H1 (cell line): ENCODE measurements at regions not wholly inside any gene's neighbourhood (a gene's known extent, or its start where the extent isn't known, plus 50 kb on each side); places are given as distances from the start of the nearest gene placed in this dataset.

ENCODE experiments used
- BACH1 ChIP-seq: IDR thresholded peaks from 2 replicates; pipeline ENCODE4 v1.6.1; 2012; ENCODE audit warnings: low read length, improper control_type of control experiment
- CREB1 ChIP-seq: IDR thresholded peaks from 2 replicates; pipeline ENCODE4 v1.6.1; 2012; ENCODE audit warnings: inconsistent platforms
- KDM4A ChIP-seq: IDR thresholded peaks from one replicate; pipeline ENCODE4 v1.7.1; 2012; ENCODE audit warnings: low read depth, mild to moderate bottlenecking, moderate library complexity, low read length, inconsistent platforms; ENCODE audit not compliant: severe bottlenecking
- RFX5 ChIP-seq: IDR thresholded peaks from 2 replicates; pipeline ENCODE4 v1.6.1; 2011; ENCODE audit warnings: low read depth, low read length, improper control_type of control experiment, borderline replicate concordance
- RNF2 ChIP-seq: fragments of 200-900, 300-1000 bp; sonication (generic); IDR thresholded peaks from 2 replicates; pipeline ENCODE4 v1.7.1; 2016; ENCODE audit warnings: borderline replicate concordance, low read depth, mild to moderate bottlenecking, antibody characterized with exemption, low read length; ENCODE audit not compliant: poor library complexity, severe bottlenecking; ENCODE audit errors: missing control alignments
- SP4 ChIP-seq: IDR thresholded peaks from 2 replicates; pipeline ENCODE4 v1.6.1; 2012; ENCODE audit warnings: low read length, inconsistent platforms
- TBP ChIP-seq: IDR thresholded peaks from 2 replicates; pipeline ENCODE4 v1.6.1; 2011; ENCODE audit warnings: low read depth, low read length, improper control_type of control experiment
- TCF12 ChIP-seq: IDR thresholded peaks from 2 replicates; pipeline ENCODE4 v1.6.1; 2011; ENCODE audit warnings: low read depth, mild to moderate bottlenecking, low read length
- ZNF274 ChIP-seq: IDR thresholded peaks from 2 replicates; pipeline ENCODE4 v1.7.0; 2012; ENCODE audit warnings: low read length, borderline replicate concordance; ENCODE audit errors: extremely low read depth
- TF ChIP-seq, protein P1 (sequence below): IDR thresholded peaks from 2 replicates; pipeline ENCODE4 v1.6.1; 2012; ENCODE audit warnings: inconsistent platforms
- TF ChIP-seq, protein P2 (sequence below): IDR thresholded peaks from 2 replicates; pipeline ENCODE4 v1.6.1; 2011; ENCODE audit warnings: low read depth, mild to moderate bottlenecking, low read length; ENCODE audit not compliant: insufficient read depth
- TF ChIP-seq, protein P3 (sequence below): IDR thresholded peaks from 2 replicates; pipeline ENCODE4 v1.6.1; 2011; ENCODE audit warnings: low read length, improper control_type of control experiment

DNA sequence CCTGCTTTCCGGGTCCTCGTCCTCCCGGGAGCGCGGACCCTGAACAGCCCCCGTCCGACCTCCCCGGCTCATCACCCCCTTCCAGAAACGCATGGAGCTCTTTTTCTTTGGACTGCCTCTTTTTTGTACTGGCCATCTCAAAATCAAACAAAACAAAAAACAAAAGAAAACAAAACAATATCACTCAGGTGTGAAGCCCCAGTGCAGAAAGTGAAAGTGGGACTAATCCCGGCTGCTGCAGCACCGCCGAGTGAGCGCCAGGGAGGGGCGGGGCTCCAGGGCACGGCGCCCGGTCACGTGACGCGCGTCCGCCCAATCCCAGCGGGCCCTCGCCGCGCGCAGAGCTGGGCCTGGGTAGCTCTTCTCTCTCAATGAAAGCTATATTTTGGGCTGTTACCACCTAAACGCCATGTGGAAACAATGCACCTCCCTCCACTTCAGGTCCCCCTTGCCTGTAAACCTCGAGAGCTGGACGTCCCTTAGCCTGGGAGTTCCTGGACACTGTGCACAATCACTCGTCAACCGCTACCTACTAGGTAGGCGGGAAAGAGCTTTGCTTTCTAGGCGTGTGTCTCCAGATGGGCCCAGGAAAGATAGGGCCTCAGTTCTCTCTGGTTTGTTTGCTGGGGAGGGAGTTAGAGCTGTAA lies 93.7 kb upstream of the PRDM1 start (continued):
- TF ChIP-seq TBP (no peak), BACH1 (0 out of 2 replicates have a peak, but pooled peaks have one; percentile 3), SP4 (0 out of 2 replicates have a peak, but pooled peaks have one; percentile 37), TCF12 (0 out of 2 replicates have a peak, but pooled peaks have one; percentile 19), ZNF274 (no peak), CREB1 (0 out of 2 replicates have a peak, but pooled peaks have one; percentile 26), RFX5 (no peak), KDM4A (peak; percentile 87), RNF2 (peak; percentile 30)
- TF ChIP-seq, protein P1, sequence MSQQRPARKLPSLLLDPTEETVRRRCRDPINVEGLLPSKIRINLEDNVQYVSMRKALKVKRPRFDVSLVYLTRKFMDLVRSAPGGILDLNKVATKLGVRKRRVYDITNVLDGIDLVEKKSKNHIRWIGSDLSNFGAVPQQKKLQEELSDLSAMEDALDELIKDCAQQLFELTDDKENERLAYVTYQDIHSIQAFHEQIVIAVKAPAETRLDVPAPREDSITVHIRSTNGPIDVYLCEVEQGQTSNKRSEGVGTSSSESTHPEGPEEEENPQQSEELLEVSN = peak; percentile 99
- TF ChIP-seq, protein P2, sequence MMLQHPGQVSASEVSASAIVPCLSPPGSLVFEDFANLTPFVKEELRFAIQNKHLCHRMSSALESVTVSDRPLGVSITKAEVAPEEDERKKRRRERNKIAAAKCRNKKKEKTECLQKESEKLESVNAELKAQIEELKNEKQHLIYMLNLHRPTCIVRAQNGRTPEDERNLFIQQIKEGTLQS = peak; percentile 71; the same call in 1 of the 2 replicates
- TF ChIP-seq, protein P3, sequence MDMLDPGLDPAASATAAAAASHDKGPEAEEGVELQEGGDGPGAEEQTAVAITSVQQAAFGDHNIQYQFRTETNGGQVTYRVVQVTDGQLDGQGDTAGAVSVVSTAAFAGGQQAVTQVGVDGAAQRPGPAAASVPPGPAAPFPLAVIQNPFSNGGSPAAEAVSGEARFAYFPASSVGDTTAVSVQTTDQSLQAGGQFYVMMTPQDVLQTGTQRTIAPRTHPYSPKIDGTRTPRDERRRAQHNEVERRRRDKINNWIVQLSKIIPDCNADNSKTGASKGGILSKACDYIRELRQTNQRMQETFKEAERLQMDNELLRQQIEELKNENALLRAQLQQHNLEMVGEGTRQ = peak; percentile 96
- TF ChIP-seq, all 59 proteins: peak for 12
